ENCODE measurements at regions not wholly inside any gene's neighbourhood (a gene's known extent, or its start where the extent isn't known, plus 50 kb on each side); places are given as distances from the start of the nearest gene placed in this dataset.

GRCh38 chr7:46705386-46706255, 784.5 kb upstream of the IGFBP3 start:
- no peak for DNase-seq

GRCh38 chr7:46696741-46697140, 775.7 kb upstream of the IGFBP3 start:
- DNase-seq, result no peak

GRCh38 chr7:46695051-46695708, 774.1 kb upstream of the IGFBP3 start:
- no peak for DNase-seq

GRCh38 chr7:46694058-46694457, 773.0 kb upstream of the IGFBP3 start:
- no peak for DNase-seq

GRCh38 chr7:46687203-46687602, 766.1 kb upstream of the IGFBP3 start:
- no peak for DNase-seq

GRCh38 chr7:46685051-46685450, 764.0 kb upstream of the IGFBP3 start:
- no peak for DNase-seq

GRCh38 chr7:46682836-46683624, 762.0 kb upstream of the IGFBP3 start:
- DNase-seq, result no peak

GRCh38 chr7:46681865-46682503, 760.9 kb upstream of the IGFBP3 start:
- no peak for DNase-seq

- no peak for DNase-seq
These were observed 759.1 kb upstream of the IGFBP3 start for GRCh38 chr7:46680147-46680546.

GRCh38 chr7:46679671-46680070, 758.6 kb upstream of the IGFBP3 start:
- DNase-seq, result no peak

- no peak for DNase-seq
These were observed 757.3 kb upstream of the IGFBP3 start for GRCh38 chr7:46678421-46678820.

GRCh38 chr7:46675456-46675855, 754.4 kb upstream of the IGFBP3 start:
- no peak for DNase-seq

GRCh38 chr7:46672861-46673260, 751.8 kb upstream of the IGFBP3 start:
- DNase-seq, result no peak

GRCh38 chr7:46671108-46671769, 750.2 kb upstream of the IGFBP3 start:
- no peak for DNase-seq

GRCh38 chr7:46669028-46669427, 748.0 kb upstream of the IGFBP3 start:
- DNase-seq, result no peak

- DNase-seq, result no peak
These were observed 743.4 kb upstream of the IGFBP3 start for GRCh38 chr7:46664453-46664852.

- DNase-seq, result no peak
These were observed 742.0 kb upstream of the IGFBP3 start for GRCh38 chr7:46663025-46663424.

GRCh38 chr7:46661431-46661830, 740.4 kb upstream of the IGFBP3 start:
- no peak for DNase-seq

GRCh38 chr7:46660402-46660980, 739.4 kb upstream of the IGFBP3 start:
- DNase-seq, result no peak

GRCh38 chr7:46658281-46658680, 737.2 kb upstream of the IGFBP3 start:
- no peak for DNase-seq

GRCh38 chr7:46654546-46655443, 733.7 kb upstream of the IGFBP3 start:
- no peak for DNase-seq
